ENCODE measurements at regions not wholly inside any gene's neighbourhood (a gene's known extent, or its start where the extent isn't known, plus 50 kb on each side); places are given as distances from the start of the nearest gene placed in this dataset.
"Not testable (repeated sequence)": the region's sequence is repeated elsewhere in the genome, so short reads cannot be mapped to it uniquely, and the experiment has no call there.

GRCh38 chr21:10440639-10441038 is 80.7 kb upstream of the TPTE start:
- H3K27me3 ChIP-seq; intact Hi-C loops (cut with DNase I; ENCODE audit: low total_unique reads); H3K4me3 ChIP-seq; H3K4me1 ChIP-seq; DNase-seq; H3K27ac ChIP-seq; H3K9me3 ChIP-seq; H3K36me3 ChIP-seq (ENCODE audit: low read depth, missing control alignments): not testable (repeated sequence)
- WGBS, 2 donors: 70 to 72% methylated on average over 2 of the region's 2 CpGs

DNA sequence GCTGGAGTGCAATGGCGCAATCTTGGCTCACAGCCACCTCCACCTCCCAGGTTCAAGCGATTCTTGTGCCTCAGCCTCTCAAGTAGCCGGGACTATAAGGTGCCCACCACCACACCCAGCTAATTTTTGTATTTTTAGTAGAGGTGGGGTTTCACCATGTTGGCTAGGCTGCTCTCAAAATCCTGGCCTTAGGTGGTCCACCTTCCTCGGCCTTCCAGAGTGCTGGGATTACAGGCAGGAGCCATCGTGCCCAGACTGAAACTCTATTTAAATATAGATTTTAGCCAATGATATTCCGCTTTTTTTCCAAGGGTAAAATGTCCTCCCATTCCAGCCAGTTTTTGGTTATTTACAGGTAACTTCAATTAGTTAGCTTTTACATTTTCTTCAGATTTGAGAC is 79.4 kb upstream of the TPTE start:
- 53 to 64% methylated on average over 6 of the region's 6 CpGs for WGBS, 2 donors
- H3K4me1 ChIP-seq; DNase-seq; H3K9me3 ChIP-seq; H3K27ac ChIP-seq; H3K4me3 ChIP-seq; H3K36me3 ChIP-seq (ENCODE audit: low read depth, missing control alignments); H3K27me3 ChIP-seq; intact Hi-C loops (cut with DNase I; ENCODE audit: low total_unique reads): not testable (repeated sequence)

DNA sequence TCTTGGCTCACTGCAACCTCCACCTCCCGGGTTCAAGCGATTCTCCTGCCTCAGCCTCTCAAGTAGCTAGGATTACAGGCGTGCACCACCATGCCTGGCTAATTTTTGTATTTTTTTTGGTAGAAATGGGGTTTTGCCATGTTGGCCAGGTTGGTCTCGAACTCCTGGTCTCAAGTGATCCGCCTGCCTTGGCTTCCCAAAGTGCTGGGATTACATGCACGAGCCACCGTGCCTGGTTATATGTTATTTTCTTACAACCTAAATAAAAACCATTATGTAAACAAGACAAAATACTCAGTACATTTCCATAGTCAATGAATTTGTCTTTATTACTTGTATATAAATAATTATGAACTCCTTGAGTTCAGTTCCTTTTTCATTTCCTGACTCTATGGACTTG is 75.7 kb upstream of the TPTE start:
- H3K4me3 ChIP-seq; H3K36me3 ChIP-seq (ENCODE audit: low read depth, missing control alignments); DNase-seq; H3K27ac ChIP-seq; H3K4me1 ChIP-seq; H3K27me3 ChIP-seq; H3K9me3 ChIP-seq; intact Hi-C loops (cut with DNase I; ENCODE audit: low total_unique reads): not testable (repeated sequence)
- WGBS, 2 donors: 46 to 59% methylated on average over 7 of the region's 7 CpGs

GRCh38 chr21:10449451-10449850 is 71.9 kb upstream of the TPTE start:
- 56 to 61% methylated on average over 8 of the region's 8 CpGs for WGBS, 2 donors
- intact Hi-C loops (cut with DNase I; ENCODE audit: low total_unique reads): not testable (repeated sequence)

GRCh38 chr21:10451274-10451673 is 70.1 kb upstream of the TPTE start:
- H3K9me3 ChIP-seq; H3K4me1 ChIP-seq; intact Hi-C loops (cut with DNase I; ENCODE audit: low total_unique reads); H3K4me3 ChIP-seq; H3K27ac ChIP-seq; DNase-seq; H3K27me3 ChIP-seq; H3K36me3 ChIP-seq (ENCODE audit: low read depth, missing control alignments): not testable (repeated sequence)
- 65 to 67% methylated on average over 6 of the region's 6 CpGs for WGBS, 2 donors

More at GRCh38 chr21:10449451-10449850, 71.9 kb upstream of the TPTE start:
- not testable (repeated sequence) for H3K9me3 ChIP-seq; H3K4me3 ChIP-seq; H3K27ac ChIP-seq; DNase-seq; H3K27me3 ChIP-seq; H3K4me1 ChIP-seq; H3K36me3 ChIP-seq (ENCODE audit: low read depth, missing control alignments)

- WGBS, 2 donors: 28 to 36% methylated on average over 2 of the region's 2 CpGs
- H3K9me3 ChIP-seq; H3K27me3 ChIP-seq; H3K4me3 ChIP-seq; intact Hi-C loops (cut with DNase I; ENCODE audit: low total_unique reads); H3K27ac ChIP-seq; H3K4me1 ChIP-seq; H3K36me3 ChIP-seq (ENCODE audit: low read depth, missing control alignments); DNase-seq: not testable (repeated sequence)
Measured at GRCh38 chr21:10457765-10458164, 63.6 kb upstream of the TPTE start.

- H3K36me3 ChIP-seq (ENCODE audit: low read depth, missing control alignments); H3K27me3 ChIP-seq; H3K27ac ChIP-seq; H3K4me1 ChIP-seq; intact Hi-C loops (cut with DNase I; ENCODE audit: low total_unique reads); H3K4me3 ChIP-seq; H3K9me3 ChIP-seq; DNase-seq: not testable (repeated sequence)
- WGBS, 2 donors: 37 to 55% methylated on average over 5 of the region's 5 CpGs
Measured at GRCh38 chr21:10460957-10461356, 60.4 kb upstream of the TPTE start.

DNA sequence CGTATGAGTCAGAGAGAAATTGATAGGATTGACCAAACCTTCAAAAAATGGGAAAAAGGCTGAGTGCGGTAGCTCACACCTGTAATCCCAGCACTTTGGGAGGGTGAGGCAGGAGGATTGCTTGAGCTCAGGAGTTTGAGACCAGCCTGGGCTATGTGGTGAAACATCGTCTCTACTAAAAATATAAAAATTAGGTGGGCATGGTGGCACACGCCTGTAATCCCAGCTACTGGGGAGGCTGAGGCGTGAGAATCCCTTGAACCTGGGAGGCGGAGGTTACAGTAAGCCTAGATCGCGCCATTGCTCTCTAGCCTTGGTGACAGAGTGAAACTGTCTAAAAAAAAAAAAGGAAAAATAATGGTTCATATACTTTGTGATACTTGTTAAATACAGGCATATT is 59.9 kb upstream of the TPTE start:
- H3K4me1 ChIP-seq; H3K27ac ChIP-seq; DNase-seq; H3K36me3 ChIP-seq (ENCODE audit: low read depth, missing control alignments); intact Hi-C loops (cut with DNase I; ENCODE audit: low total_unique reads); H3K4me3 ChIP-seq; H3K9me3 ChIP-seq; H3K27me3 ChIP-seq: not testable (repeated sequence)
- 51 to 59% methylated on average over 8 of the region's 8 CpGs for WGBS, 2 donors

DNA sequence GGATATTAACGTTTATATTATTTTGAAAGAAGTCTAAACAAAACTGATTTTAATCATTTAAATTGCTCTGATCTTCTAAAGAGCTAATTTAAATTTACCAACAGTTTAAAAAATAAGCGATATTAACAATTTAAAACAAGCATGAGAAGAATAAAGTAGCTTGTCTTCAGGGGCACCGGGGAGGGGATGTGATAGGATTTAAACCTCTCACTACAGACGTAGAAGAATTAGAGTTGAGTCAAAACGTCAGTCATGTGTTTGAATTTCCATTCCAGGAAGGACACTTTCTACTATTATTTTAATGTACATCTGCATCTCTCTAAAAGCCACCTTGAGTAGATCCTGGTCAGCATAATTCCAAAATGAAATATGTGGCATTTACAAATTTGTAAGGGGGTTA is 58.2 kb upstream of the TPTE start:
- 34 to 38% methylated on average over 5 of the region's 5 CpGs for WGBS, 2 donors
- no peaks in the 10 kb centered on the region for H3K4me1 ChIP-seq
- no peaks in the 10 kb centered on the region for H3K36me3 ChIP-seq (ENCODE audit: low read depth, missing control alignments)
- no peak overlapping the region for H3K4me3 ChIP-seq
- no peak for TF ChIP-seq POLR2A (IDR thresholded peaks at IDR 0.05)
- TF ChIP-seq, protein P1, sequence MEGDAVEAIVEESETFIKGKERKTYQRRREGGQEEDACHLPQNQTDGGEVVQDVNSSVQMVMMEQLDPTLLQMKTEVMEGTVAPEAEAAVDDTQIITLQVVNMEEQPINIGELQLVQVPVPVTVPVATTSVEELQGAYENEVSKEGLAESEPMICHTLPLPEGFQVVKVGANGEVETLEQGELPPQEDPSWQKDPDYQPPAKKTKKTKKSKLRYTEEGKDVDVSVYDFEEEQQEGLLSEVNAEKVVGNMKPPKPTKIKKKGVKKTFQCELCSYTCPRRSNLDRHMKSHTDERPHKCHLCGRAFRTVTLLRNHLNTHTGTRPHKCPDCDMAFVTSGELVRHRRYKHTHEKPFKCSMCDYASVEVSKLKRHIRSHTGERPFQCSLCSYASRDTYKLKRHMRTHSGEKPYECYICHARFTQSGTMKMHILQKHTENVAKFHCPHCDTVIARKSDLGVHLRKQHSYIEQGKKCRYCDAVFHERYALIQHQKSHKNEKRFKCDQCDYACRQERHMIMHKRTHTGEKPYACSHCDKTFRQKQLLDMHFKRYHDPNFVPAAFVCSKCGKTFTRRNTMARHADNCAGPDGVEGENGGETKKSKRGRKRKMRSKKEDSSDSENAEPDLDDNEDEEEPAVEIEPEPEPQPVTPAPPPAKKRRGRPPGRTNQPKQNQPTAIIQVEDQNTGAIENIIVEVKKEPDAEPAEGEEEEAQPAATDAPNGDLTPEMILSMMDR (IDR thresholded peaks at IDR 0.05): no peak
- H3K27ac ChIP-seq: no peak overlapping the region
- H3K9me3 ChIP-seq: no peaks in the 10 kb centered on the region
- intact Hi-C loops (cut with DNase I; ENCODE audit: low total_unique reads): no loop called here
- H3K27me3 ChIP-seq: no peaks in the 10 kb centered on the region
- no peak for DNase-seq

Data from testis (tissue), 2 donors.